H9 (cell line): ENCODE measurements at regions not wholly inside any gene's neighbourhood (a gene's known extent, or its start where the extent isn't known, plus 50 kb on each side); places are given as distances from the start of the nearest gene placed in this dataset.

Source experiments
- DNase-seq: peaks from one replicate; pipeline ENCODE4 v3.0.0-alpha.2; 2017
- H2AFZ ChIP-seq: one replicate; pipeline ENCODE4 v1.6.1; 2013; ENCODE audit warnings: mild to moderate bottlenecking, low read length, control low read depth, moderate library complexity
- H2AK5ac ChIP-seq: 2 replicates; pipeline ENCODE4 v1.6.1; 2013; ENCODE audit warnings: low read length, control low read depth, mixed read lengths; ENCODE audit not compliant: insufficient read length
- H2BK120ac ChIP-seq: one replicate; pipeline ENCODE4 v1.6.1; 2013; ENCODE audit warnings: low read depth, mild to moderate bottlenecking, low read length, control low read depth, inconsistent platforms; ENCODE audit not compliant: poor library complexity, severe bottlenecking
- H2BK12ac ChIP-seq: 2 replicates; pipeline ENCODE4 v1.6.1; 2013; ENCODE audit warnings: low read length, control low read depth, mixed read lengths, low read depth; ENCODE audit not compliant: insufficient read length
- H2BK15ac ChIP-seq: 2 replicates; pipeline ENCODE4 v1.6.1; 2013; ENCODE audit warnings: low read depth, low read length, control low read depth
- H2BK20ac ChIP-seq: one replicate; pipeline ENCODE4 v1.6.1; 2013; ENCODE audit warnings: low read depth, mild to moderate bottlenecking, low read length, control low read depth, inconsistent platforms; ENCODE audit not compliant: poor library complexity, severe bottlenecking
- H2BK5ac ChIP-seq: 2 replicates; pipeline ENCODE4 v1.6.1; 2013; ENCODE audit warnings: low read length, control low read depth, mixed read lengths; ENCODE audit not compliant: insufficient read length
- H3K14ac ChIP-seq: 2 replicates; pipeline ENCODE4 v1.6.1; 2013; ENCODE audit warnings: low read length, control low read depth; ENCODE audit not compliant: insufficient read depth
- H3K18ac ChIP-seq: 2 replicates; pipeline ENCODE4 v1.6.1; 2013; ENCODE audit warnings: low read depth, mild to moderate bottlenecking, mixed read lengths, low read length, control low read depth; ENCODE audit not compliant: insufficient read length
- H3K23ac ChIP-seq: 2 replicates; pipeline ENCODE4 v1.6.1; 2013; ENCODE audit warnings: low read length, control low read depth, mixed read lengths, low read depth; ENCODE audit not compliant: insufficient read length
- H3K23me2 ChIP-seq: 2 replicates; pipeline ENCODE4 v1.6.1; 2013; ENCODE audit warnings: low read depth, mild to moderate bottlenecking, mixed read lengths, low read length, control low read depth; ENCODE audit not compliant: insufficient read length, poor library complexity, severe bottlenecking
- H3K27ac ChIP-seq: 2 replicates; pipeline ENCODE4 v1.5.1; 2013; ENCODE audit warnings: low read length, control low read depth, mixed read lengths, low read depth; ENCODE audit not compliant: insufficient read length
- H3K27me3 ChIP-seq: 2 replicates; pipeline ENCODE4 v1.6.1; 2013; ENCODE audit warnings: low read length, control low read depth, inconsistent platforms; ENCODE audit not compliant: insufficient read depth
- H3K4ac ChIP-seq: 2 replicates; pipeline ENCODE4 v1.6.1; 2013; ENCODE audit warnings: low read depth, mild to moderate bottlenecking, control low read depth, inconsistent platforms, low read length, moderate library complexity
- H3K4me1 ChIP-seq: 2 replicates; pipeline ENCODE4 v1.6.1; 2013; ENCODE audit warnings: low read length, control low read depth, inconsistent platforms; ENCODE audit not compliant: insufficient read depth
- H3K4me2 ChIP-seq: 2 replicates; pipeline ENCODE4 v1.6.1; 2013; ENCODE audit warnings: low read length, control low read depth, mixed read lengths; ENCODE audit not compliant: insufficient read length, insufficient read depth
- H3K56ac ChIP-seq: 2 replicates; pipeline ENCODE4 v1.6.1; 2013; ENCODE audit warnings: low read depth, mild to moderate bottlenecking, mixed read lengths, low read length, control low read depth; ENCODE audit not compliant: insufficient read length
- H3K79me1 ChIP-seq: 2 replicates; pipeline ENCODE4 v1.6.1; 2013; ENCODE audit warnings: low read depth, mild to moderate bottlenecking, moderate library complexity, low read length, control low read depth, inconsistent platforms; ENCODE audit not compliant: insufficient read depth, poor library complexity, severe bottlenecking
- H3K79me2 ChIP-seq: 2 replicates; pipeline ENCODE4 v1.6.1; 2013; ENCODE audit warnings: low read length, control low read depth, inconsistent platforms; ENCODE audit not compliant: insufficient read depth
- H3K9ac ChIP-seq: 2 replicates; pipeline ENCODE4 v1.6.1; 2013; ENCODE audit warnings: low read length, control low read depth, mixed read lengths; ENCODE audit not compliant: insufficient read length; ENCODE audit errors: extremely low read depth
- H3K9me3 ChIP-seq: one replicate; pipeline ENCODE4 v1.6.1; 2013; ENCODE audit warnings: low read depth, low read length, inconsistent platforms; ENCODE audit not compliant: control insufficient read depth
- H3T11ph ChIP-seq: one replicate; pipeline ENCODE4 v1.6.1; 2013; ENCODE audit warnings: mild to moderate bottlenecking, low read length, control low read depth, inconsistent platforms
- H4K20me1 ChIP-seq: one replicate; pipeline ENCODE4 v1.6.1; 2013; ENCODE audit not compliant: control insufficient read depth, insufficient read length, insufficient read depth
- H4K5ac ChIP-seq: 2 replicates; pipeline ENCODE4 v1.6.1; 2013; ENCODE audit warnings: low read depth, mild to moderate bottlenecking, mixed read lengths, low read length, control low read depth; ENCODE audit not compliant: insufficient read length
- H4K8ac ChIP-seq: replicated peaks from 2 replicates; pipeline ENCODE4 v1.6.1; 2013; ENCODE audit warnings: low read length, control low read depth, mixed read lengths, low read depth; ENCODE audit not compliant: insufficient read length
- H4K91ac ChIP-seq: 2 replicates; pipeline ENCODE4 v1.6.1; 2013; ENCODE audit warnings: low read depth, mild to moderate bottlenecking, moderate library complexity, mixed read lengths, low read length, control low read depth; ENCODE audit not compliant: insufficient read length
- H3K27ac Mint-ChIP-seq, 3 experiments: 2 replicates in 2 of 3; 3 replicates in 1 of 3; pipeline ENCODE4 v1.8.0; 2020 to 2021; ENCODE audit warnings: mixed read lengths in 3 of 3, mild to moderate bottlenecking in 1 of 3, moderate library complexity in 1 of 3
- H3K27me3 Mint-ChIP-seq: 2 replicates; pipeline ENCODE4 v1.8.0; 2021; ENCODE audit warnings: low read depth, mild to moderate bottlenecking, moderate library complexity, mixed read lengths
- H3K36me3 Mint-ChIP-seq, 3 experiments: 2 replicates in 2 of 3; 3 replicates in 1 of 3; pipeline ENCODE4 v1.8.0; 2020 to 2021; ENCODE audit warnings: low read depth in 3 of 3, mixed read lengths in 3 of 3; ENCODE audit not compliant: insufficient read depth in 1 of 3
- H3K4me1 Mint-ChIP-seq, 2 experiments: 2 replicates each; pipeline ENCODE4 v1.8.0; 2020; ENCODE audit warnings: mixed read lengths in 2 of 2
- H3K4me3 Mint-ChIP-seq, 2 experiments: 2 replicates in 1 of 2; 3 replicates in 1 of 2; pipeline ENCODE4 v1.8.0; 2020 to 2021; ENCODE audit warnings: mild to moderate bottlenecking in 2 of 2, mixed read lengths in 2 of 2, moderate library complexity in 1 of 2
- H3K9me3 Mint-ChIP-seq, 2 experiments: 2 replicates in 1 of 2; 3 replicates in 1 of 2; pipeline ENCODE4 v1.8.0; 2020; ENCODE audit warnings: mild to moderate bottlenecking in 2 of 2, mixed read lengths in 2 of 2, moderate library complexity in 1 of 2
- WGBS: extraction: QIAGEN DNeasy Blood & Tissue Kit; methylation state at CpG from one replicate; pipeline ENCODE4 v1.1.7; 2013; ENCODE audit warnings: missing lambda C conversion rate, low lambda C conversion rate, mixed read lengths; ENCODE audit not compliant: insufficient read length; ENCODE audit errors: extremely low coverage; 5-methylcytosine and 5-hydroxymethylcytosine counted together
- TF ChIP-seq, protein P1 (sequence below): fragments of 200-600 bp; sonication (generic); conservative IDR thresholded peaks from 3 replicates; pipeline ENCODE4 v1.8.0; 2021; ENCODE audit warnings: antibody characterized with exemption, mild to moderate bottlenecking

DNA sequence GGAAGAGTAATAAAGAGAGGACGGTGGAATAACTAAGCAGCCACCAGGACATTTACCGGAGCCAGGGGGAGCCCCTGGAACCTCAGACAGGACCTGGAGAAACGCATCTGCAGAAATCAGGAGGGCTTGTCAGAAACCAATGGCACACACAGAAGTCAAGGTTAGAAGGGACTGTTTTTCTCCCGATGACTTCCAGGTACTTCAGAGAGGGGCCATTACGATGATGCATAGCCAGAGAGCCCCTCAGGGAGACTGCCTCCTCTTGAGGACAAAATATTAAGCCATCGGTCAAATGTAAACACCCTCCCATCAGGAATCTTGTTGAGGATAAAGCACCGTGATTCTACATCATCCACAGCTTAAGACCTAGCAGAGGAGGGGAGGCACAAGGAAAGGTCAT is 333.6 kb upstream of the CDH5 start:
- Histone ChIP-seq H2BK12ac (no peak overlapping the region), H2AFZ (no peak overlapping the region), H4K91ac (no peak overlapping the region), H3K4me2 (no peak overlapping the region), H3T11ph (no peak overlapping the region), H2BK20ac (no peak overlapping the region), H3K14ac (no peak overlapping the region), H3K23me2 (no peaks in the 10 kb centered on the region), H4K5ac (no peak overlapping the region), H3K4me1 (no peaks in the 10 kb centered on the region), H3K27ac (no peak overlapping the region), H3K56ac (no peak overlapping the region), H4K20me1 (no peaks in the 10 kb centered on the region), H3K79me1 (no peaks in the 10 kb centered on the region), H3K9ac (no peak overlapping the region), H4K8ac (no peak overlapping the region), H3K4ac (no peak overlapping the region), H3K9me3 (no peaks in the 10 kb centered on the region), H3K23ac (no peak overlapping the region), H3K79me2 (no peaks in the 10 kb centered on the region), H3K27me3 (no peaks in the 10 kb centered on the region), H3K18ac (no peak overlapping the region), H2BK15ac (no peak overlapping the region), H2AK5ac (no peak overlapping the region), H2BK5ac (no peak overlapping the region), H2BK120ac (no peak overlapping the region)
- H3K4me1 Mint-ChIP-seq: no peaks in the 10 kb centered on the region
- H3K27ac Mint-ChIP-seq: no peak overlapping the region
- TF ChIP-seq, protein P1, sequence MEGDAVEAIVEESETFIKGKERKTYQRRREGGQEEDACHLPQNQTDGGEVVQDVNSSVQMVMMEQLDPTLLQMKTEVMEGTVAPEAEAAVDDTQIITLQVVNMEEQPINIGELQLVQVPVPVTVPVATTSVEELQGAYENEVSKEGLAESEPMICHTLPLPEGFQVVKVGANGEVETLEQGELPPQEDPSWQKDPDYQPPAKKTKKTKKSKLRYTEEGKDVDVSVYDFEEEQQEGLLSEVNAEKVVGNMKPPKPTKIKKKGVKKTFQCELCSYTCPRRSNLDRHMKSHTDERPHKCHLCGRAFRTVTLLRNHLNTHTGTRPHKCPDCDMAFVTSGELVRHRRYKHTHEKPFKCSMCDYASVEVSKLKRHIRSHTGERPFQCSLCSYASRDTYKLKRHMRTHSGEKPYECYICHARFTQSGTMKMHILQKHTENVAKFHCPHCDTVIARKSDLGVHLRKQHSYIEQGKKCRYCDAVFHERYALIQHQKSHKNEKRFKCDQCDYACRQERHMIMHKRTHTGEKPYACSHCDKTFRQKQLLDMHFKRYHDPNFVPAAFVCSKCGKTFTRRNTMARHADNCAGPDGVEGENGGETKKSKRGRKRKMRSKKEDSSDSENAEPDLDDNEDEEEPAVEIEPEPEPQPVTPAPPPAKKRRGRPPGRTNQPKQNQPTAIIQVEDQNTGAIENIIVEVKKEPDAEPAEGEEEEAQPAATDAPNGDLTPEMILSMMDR: no peak
- H3K27me3 Mint-ChIP-seq: no peaks in the 10 kb centered on the region
- no peaks in the 10 kb centered on the region for H3K36me3 Mint-ChIP-seq
- DNase-seq: no peak
- H3K9me3 Mint-ChIP-seq: no peaks in the 10 kb centered on the region
- H3K4me3 Mint-ChIP-seq: no peak overlapping the region
- no CpG with 5 or more reads among the region's 7 CpGs for WGBS
